ENCODE measurements at regions not wholly inside any gene's neighbourhood (a gene's known extent, or its start where the extent isn't known, plus 50 kb on each side); places are given as distances from the start of the nearest gene placed in this dataset.
"Not testable (repeated sequence)": the region's sequence is repeated elsewhere in the genome, so short reads cannot be mapped to it uniquely, and the experiment has no call there.

DNA sequence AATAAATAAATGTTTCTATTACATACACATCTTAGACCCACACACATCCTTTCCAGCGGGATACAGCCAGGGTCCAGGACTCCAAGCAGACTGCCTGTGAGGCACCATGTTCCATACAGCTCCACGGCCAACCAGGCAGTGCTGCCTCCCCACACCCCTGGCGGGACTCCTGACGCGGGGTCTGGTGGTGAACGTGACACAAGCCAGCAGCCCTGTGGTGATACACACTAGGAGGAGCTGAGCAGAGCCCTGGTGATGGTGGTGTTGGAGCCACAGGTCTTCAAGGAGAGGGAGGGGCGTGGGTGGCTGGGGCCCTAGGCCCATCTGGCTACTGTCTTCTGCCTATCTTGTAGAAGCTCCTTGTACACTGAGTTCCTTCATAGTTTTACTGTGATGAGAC lies 53.1 kb upstream of the LPCAT1 start:
- not testable (repeated sequence) for DNase-seq

DNA sequence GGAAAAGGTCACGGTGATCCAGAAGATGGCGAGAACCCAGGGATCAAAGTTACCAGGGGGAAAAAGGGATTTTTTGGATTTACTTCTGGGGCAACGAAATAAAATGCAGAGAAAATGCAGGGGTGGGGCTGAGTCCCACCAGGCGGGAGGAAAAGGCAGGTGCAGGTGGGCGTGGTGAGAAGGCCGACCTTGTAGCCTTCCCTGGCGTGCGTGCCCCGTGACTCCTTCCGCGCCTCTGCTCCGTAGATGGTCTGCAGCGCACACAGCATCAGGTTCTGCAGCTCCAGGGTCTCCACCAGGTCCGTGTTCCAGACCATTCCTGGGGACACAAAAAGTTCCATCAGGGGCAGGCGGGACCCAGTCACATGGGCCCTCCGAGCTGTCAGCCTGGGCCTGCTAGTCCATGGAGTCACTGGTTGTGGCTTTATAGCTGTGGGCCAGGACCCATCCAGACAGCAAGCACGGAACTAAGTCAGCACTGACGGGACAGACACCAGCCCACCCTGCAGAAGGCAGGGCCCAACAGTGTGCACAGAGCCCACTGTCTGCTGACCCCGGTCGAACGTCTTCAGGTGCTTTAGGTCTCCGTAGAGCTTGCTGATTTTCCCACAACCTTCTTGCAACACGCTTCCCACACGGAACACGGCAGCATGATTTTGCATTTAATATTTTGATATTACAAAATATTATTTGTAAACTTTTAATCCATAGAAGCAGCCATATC lies 52.4 kb upstream of the LPCAT1 start:
- not testable (repeated sequence) for DNase-seq

- DNase-seq = not testable (repeated sequence)
Measured at GRCh38 chr5:1575491-1575890, 51.7 kb upstream of the LPCAT1 start.

DNA sequence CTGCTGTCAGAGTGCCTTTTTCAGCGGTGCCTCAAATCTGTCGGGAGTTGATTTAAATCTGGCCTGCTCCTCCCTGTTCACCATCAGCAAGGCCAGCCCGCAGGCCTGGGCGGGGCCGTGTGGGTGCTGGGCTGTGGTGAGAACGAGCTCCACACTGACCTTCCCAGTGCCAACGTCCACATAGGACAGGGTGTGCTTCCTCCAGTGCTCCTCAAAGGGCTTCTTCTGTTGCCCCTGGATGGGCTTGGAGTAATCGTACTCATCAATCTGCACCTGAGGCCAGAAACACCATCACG lies 50.2 kb upstream of the LPCAT1 start:
- not testable (repeated sequence) for DNase-seq

DNA sequence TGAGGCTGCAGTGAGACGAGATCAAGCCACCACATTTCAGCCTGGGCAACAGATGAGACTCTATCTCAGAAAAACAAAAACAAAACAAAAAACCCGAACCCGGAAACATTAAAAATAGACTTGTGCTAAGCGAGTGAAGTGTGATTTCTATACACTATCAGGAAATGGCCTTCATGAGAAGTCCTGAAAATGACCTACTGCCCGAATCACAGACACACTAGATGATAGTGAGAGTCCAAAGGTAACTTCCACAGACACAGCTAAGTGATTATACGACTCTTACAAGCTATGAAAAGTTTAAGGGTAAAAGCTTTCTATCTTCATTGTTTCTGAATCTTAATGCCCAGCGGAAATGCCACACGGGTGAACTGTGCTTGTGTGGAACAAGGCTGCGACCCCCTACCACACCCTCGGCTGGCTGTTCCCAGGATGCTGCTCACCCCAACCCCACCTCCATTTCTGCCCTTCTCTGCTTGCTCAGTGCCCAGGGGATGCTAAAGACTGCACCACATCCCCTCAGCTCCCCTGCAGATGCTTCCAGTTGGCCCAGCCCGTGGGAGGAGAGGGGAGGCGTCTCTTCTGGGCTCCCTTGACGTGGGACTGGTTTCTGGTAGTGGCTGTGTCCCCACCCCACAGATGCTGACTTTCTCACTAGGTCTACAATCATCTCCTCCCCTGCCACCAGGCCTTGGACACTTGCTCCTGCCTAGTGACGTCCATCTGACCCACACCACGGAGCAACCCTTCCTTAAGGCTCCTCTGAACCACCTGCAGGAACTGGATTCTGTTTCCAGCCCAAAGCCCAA lies 49.7 kb upstream of the LPCAT1 start:
- not testable (repeated sequence) for DNase-seq
